GM03348 (cell line): ENCODE measurements at regions not wholly inside any gene's neighbourhood (a gene's known extent, or its start where the extent isn't known, plus 50 kb on each side); places are given as distances from the start of the nearest gene placed in this dataset.
A peak's percentile ranks its signal among the peaks of the same experiment; 100 is the strongest.

Experiments used
- DNase-seq: peaks from one replicate; pipeline ENCODE4 v3.0.0; 2012; ENCODE audit warnings: low spot score

- DNase-seq, result no peak
These were observed 524.5 kb downstream of the MATN1 start for GRCh38 chr1:30198795-30199403.

DNA sequence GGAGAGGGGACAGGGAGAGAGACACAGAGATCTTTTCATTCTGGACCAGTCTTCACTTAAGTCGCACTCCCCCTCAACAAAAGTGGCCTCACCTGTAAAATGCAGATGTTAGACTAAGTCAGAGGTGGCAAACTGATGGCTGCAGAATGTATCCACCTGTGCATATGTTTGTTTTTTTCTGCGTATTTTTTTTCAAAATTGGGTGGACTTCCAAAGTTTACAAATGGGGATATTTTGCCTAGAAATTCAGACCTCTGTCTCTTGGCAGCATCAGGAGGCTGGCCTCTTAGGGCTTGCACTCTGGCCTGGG is 525.0 kb downstream of the MATN1 start:
- DNase-seq, result no peak

GRCh38 chr1:30197639-30198450 is 525.5 kb downstream of the MATN1 start:
- DNase-seq, result peak; percentile 24

DNA sequence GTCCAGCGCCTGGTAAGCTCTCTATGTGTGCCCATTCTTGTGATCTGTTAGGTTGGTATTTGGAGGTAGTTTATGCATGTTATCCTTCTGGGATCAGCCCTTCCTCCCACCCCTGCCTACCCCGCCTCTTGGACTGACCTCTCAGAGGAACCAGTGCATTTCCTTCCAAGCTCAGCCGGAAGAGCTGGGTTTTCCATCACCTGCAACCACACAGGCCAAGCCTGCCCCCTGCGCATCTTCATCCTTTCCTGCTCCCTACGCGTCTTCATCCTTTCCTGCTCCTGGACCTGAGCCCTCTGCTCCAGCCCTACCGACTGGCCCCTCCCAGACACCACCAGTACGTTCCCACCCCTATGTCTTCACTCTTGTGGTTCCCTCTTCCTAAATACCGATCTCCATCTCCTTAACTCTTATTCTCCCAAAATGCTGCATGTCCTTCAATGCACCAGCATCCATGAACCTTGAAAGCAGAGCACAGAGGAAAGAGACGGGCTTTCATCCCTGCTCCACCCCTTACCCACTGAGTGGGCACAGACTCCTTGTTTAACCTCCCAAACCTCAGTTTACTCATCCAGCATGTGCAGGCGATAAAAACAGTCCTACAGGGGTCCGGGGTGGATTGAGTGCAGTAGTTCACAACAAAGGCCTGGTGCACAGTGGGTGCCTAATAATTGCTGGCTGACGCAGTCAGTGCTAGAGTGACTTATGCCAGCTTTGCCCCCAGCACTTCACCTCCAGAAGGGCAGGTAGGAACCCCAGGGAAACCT is 526.3 kb downstream of the MATN1 start:
- no peak for DNase-seq

- no peak for DNase-seq
These were observed 526.9 kb downstream of the MATN1 start for GRCh38 chr1:30196457-30196856.

DNA sequence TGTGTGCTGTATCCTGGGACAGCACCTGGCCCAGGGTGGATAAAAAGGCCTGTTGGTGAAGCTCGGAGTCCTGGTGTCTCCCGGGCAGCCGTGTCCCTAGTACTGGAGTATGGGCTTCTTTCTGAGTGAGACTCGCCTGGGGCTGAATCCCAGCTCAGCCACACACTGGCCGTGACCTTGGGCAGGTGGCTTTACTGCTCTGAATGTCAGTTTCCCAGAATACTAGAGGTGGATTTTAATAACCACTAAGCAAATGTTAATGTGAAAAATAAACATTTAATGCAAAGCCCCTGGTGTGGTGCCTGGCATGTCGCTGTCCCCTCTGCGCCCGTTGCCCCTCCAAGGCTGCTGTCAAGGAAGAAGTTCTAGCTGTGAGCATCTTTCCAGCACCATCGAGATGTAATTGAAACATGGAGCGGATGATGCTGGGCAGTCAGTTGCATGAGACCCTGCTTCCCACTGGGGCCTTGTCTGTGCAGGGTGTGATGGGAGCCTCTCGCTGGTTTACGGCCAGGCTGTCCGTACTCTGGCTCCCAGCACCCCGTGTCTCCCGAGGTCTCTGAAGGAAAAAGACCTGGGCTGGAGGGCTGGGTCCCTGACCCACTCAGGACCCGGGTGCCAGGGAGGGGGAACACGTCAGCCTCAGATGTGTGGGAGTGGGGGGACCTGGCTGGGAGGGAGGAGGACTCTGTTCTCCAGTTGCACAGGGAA is 527.8 kb downstream of the MATN1 start:
- DNase-seq, result no peak

- no peak for DNase-seq
These were observed 528.5 kb downstream of the MATN1 start for GRCh38 chr1:30194741-30195423.

DNA sequence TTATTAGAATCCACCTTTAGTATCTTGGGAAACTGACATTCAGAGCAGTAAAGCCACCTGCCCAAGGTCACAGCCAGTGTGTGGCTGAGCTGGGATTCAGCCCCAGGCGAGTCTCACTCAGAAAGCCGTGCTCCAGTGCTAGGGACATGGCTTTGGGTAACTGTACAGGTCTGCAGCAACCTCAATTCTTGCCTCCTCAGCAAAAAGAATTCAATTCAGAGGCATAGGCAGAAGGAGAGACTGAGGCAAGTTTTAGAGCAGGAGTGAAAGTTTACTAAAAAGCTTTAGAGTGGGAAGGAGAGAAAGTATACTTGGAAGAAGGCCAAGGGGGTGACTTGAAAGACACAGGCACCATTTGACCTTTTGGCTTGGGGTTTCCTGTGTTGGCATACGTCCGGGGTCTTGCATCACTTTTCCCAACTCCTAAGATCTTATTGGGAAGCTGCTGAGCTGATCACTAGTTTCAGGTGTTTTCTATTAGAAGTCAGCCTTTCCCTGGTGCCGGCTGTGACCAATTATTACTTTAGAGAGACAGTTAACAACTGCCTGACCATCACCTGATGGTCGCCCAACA is 529.3 kb downstream of the MATN1 start:
- no peak for DNase-seq

GRCh38 chr1:30192969-30193630 is 530.3 kb downstream of the MATN1 start:
- DNase-seq, result no peak

GRCh38 chr1:30191154-30191702 is 532.2 kb downstream of the MATN1 start:
- peak; percentile 86 for DNase-seq

DNA sequence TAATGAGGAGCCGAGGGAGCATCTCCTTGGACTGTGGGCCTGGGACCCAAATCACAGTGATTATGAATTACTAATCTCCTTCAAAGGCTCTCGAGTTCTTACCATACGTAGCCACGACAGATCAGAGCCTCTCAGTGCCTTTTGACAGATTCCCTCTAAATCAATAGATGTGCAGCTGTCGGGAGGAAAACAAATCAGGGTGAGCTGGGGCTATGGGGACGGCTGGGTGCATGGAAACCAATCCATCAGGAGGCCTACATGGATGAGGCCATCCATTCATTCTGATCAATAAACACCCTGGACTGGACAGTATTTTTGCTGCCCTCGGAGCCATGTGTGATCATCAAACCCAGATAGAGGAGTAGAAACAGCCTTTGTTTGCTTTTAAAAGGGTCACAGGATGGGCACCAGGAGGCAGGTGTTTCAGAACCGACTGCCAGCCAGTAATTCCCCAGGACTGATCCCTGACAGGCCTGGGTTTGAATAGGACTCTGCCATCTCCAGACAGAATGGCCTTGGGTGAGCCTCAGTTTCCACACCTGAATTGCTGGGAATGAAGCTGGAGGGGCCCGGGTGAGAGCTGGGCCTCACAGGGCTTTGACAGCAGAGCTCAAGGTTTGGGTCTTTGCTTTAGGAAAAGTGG is 532.8 kb downstream of the MATN1 start:
- DNase-seq, result no peak

DNA sequence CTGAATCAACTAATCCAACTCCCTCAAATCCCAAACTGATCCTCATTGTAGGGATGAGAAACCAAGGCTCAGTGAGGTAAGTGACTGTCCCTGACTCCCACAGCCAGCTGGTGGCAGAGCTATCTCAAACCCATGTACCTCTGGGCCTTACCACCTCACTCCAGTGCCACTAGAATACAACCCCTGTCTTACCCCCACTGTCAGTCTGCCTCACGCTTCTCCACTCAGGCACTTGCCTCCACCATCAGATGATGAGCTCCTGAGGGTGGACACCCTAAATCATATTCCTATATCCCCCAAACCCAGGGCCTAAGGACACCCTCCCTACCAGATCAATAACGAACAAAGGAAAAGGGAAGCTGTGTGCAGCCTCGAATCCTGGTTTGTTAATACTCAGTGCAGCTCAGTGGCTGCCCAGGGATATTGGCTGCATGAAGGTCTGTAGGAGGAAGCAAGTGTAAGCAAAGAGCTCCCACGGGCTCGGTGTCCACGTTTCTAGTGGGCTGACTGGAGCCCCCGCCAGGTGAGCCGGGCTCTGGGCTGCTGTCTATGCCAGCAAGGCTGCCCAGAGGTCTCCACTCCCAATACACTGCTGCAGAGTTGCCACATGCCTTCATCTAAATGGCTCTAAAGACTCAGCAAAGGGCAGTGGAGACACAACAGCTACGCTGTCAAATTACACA is 533.4 kb downstream of the MATN1 start:
- no peak for DNase-seq

- no peak for DNase-seq
These were observed 534.4 kb downstream of the MATN1 start for GRCh38 chr1:30188999-30189398.

DNA sequence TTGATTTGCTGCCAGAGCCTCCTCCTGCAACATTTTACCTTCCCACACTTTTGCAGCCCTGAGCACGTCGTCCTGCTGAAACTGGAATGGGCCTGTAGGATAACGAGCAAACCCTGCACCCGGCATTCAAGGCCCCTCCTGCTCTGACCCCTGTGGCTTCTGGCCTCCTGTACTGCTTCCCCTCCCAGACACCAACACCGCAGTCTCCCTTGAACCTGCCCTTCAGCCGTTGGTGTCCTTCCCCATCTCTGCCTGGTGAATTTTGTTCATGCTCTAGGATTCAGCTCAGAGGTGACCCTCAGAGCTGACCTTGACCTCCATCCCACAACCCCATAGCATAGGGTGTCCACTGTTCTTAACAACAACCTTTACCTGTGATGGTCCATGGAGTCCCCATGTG is 535.1 kb downstream of the MATN1 start:
- no peak for DNase-seq

- no peak for DNase-seq
These were observed 535.9 kb downstream of the MATN1 start for GRCh38 chr1:30187413-30188023.

- no peak for DNase-seq
These were observed 536.8 kb downstream of the MATN1 start for GRCh38 chr1:30186586-30186985.

DNA sequence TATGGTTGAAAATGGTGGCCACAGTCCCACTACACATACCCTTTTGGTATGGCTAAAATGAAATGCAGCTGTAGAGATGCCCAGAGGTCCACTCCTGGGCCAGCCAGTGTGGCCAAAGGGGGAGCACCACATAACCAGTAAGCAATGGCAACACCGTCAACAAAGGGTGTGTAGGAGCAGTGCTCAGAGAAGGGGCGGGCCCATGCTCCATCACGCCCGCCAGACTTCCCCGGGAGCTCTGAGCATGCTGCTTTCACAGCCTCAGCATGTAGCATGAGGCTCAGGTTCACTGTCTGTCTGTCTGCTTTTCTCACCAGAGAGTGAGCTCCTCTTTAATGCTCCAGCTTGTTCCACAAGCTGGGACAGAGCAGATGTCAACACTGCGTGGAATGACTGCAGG is 537.6 kb downstream of the MATN1 start:
- DNase-seq, result no peak

GRCh38 chr1:30185313-30185712 is 538.1 kb downstream of the MATN1 start:
- DNase-seq, result no peak
